ENCODE measurements at regions not wholly inside any gene's neighbourhood (a gene's known extent, or its start where the extent isn't known, plus 50 kb on each side); places are given as distances from the start of the nearest gene placed in this dataset.

- Mint-ChIP-seq H3K36me3 (ENCODE audit: insufficient read depth in 1 of 3, low read depth in 3 of 3) (peaks cover 0 to 7% (median 6%) of the 10 kb centered on the region in 3 experiments; a peak in 2 of 7 replicates), H3K4me3 (no peak overlapping the region), H3K4me1 (peaks cover 3 to 7% of the 10 kb centered on the region in 2 experiments; a peak in 2 of 4 replicates), H3K9me3 (peaks cover 0 to 10% of the 10 kb centered on the region in 2 experiments; a peak in 4 of 5 replicates), H3K27me3 (ENCODE audit: low read depth) (no peaks in the 10 kb centered on the region), H3K27ac (no peak overlapping the region)
- H3K4me2 ChIP-seq (ENCODE audit: insufficient read depth, insufficient read length, low read length), result no peak overlapping the region
- H2BK20ac ChIP-seq (ENCODE audit: low read depth, low read length, poor library complexity, severe bottlenecking), result no peak overlapping the region
- H3K27me3 ChIP-seq (ENCODE audit: insufficient read depth, low read length), result no peaks in the 10 kb centered on the region
- H3K56ac ChIP-seq (ENCODE audit: insufficient read length, low read depth, low read length), result no peak overlapping the region
- no peak overlapping the region for H3K27ac ChIP-seq (ENCODE audit: insufficient read length, low read depth, low read length)
- no peak overlapping the region for H4K91ac ChIP-seq (ENCODE audit: insufficient read length, low read depth, low read length)
- no peak overlapping the region for H3T11ph ChIP-seq (ENCODE audit: low read length)
- no peaks in the 10 kb centered on the region for H4K20me1 ChIP-seq (ENCODE audit: control insufficient read depth, insufficient read depth, insufficient read length)
- H2BK5ac ChIP-seq (ENCODE audit: insufficient read length, low read length), result no peak overlapping the region
- H3K14ac ChIP-seq (ENCODE audit: insufficient read depth, low read length), result no peak overlapping the region
- no peak overlapping the region for H2AFZ ChIP-seq (ENCODE audit: low read length)
- no peaks in the 10 kb centered on the region for H3K9me3 ChIP-seq (ENCODE audit: control insufficient read depth, low read depth, low read length)
- no peaks in the 10 kb centered on the region for H3K23me2 ChIP-seq (ENCODE audit: insufficient read length, low read depth, low read length, poor library complexity, severe bottlenecking)
- H3K23ac ChIP-seq (ENCODE audit: insufficient read length, low read depth, low read length), result no peak overlapping the region
- H3K18ac ChIP-seq (ENCODE audit: insufficient read length, low read depth, low read length), result no peak overlapping the region
- no peaks in the 10 kb centered on the region for H3K79me1 ChIP-seq (ENCODE audit: insufficient read depth, low read depth, low read length, poor library complexity, severe bottlenecking)
- no peak overlapping the region for H3K9ac ChIP-seq (ENCODE audit: extremely low read depth, insufficient read length, low read length)
- no peak overlapping the region for H4K8ac ChIP-seq (replicated peaks; ENCODE audit: insufficient read length, low read depth, low read length)
- H3K4me1 ChIP-seq (ENCODE audit: insufficient read depth, low read length), result no peaks in the 10 kb centered on the region
- H2BK15ac ChIP-seq (ENCODE audit: low read depth, low read length), result no peak overlapping the region
- no peak overlapping the region for H2AK5ac ChIP-seq (ENCODE audit: insufficient read length, low read length)
- no CpG with 5 or more reads among the region's 3 CpGs for WGBS (ENCODE audit: extremely low coverage, insufficient read length, low lambda C conversion rate)
- TF ChIP-seq CTCF (conservative IDR thresholded peaks at IDR 0.05), result no peak; the same call in 2 of the 3 replicates
- no peak overlapping the region for H4K5ac ChIP-seq (ENCODE audit: insufficient read length, low read depth, low read length)
- no peak for DNase-seq
- H3K4ac ChIP-seq (ENCODE audit: low read depth, low read length), result no peak overlapping the region
- no peaks in the 10 kb centered on the region for H3K79me2 ChIP-seq (ENCODE audit: insufficient read depth, low read length)
- no peak overlapping the region for H2BK120ac ChIP-seq (ENCODE audit: low read depth, low read length, poor library complexity, severe bottlenecking)
- H2BK12ac ChIP-seq (ENCODE audit: insufficient read length, low read depth, low read length), result no peak overlapping the region
Measured at GRCh38 chr1:224534731-224535130, 81.4 kb upstream of the CNIH3 start.

Measured in H9 (cell line).